NAMALWA (cell line): ENCODE measurements at regions not wholly inside any gene's neighbourhood (a gene's known extent, or its start where the extent isn't known, plus 50 kb on each side); places are given as distances from the start of the nearest gene placed in this dataset.
A peak's percentile ranks its signal among the peaks of the same experiment; 100 is the strongest.

Experiments used
- DNase-seq: peaks from one replicate; pipeline ENCODE4 v3.0.0-alpha.2; 2015; ENCODE audit warnings: low spot score

DNA sequence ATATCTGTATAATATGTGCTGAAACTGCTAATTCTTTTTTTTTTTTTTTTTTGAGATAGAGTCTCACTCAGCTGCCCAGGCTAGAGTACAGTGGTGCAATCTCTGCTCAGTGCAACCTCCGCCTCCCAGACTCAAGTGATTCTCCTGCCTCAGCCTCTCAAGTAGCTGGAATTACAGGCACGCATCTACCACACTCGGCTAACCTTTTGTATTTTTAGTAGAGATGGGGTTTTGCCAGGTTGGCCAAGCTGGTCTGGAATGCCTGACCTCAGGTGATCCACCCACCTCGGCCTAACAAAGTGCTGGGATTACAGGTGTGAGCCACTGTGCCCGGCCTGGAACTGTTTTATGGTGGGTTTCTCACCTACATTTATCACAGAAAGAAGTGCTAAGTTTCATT is 307.8 kb upstream of the STT3B start:
- no peak for DNase-seq

DNA sequence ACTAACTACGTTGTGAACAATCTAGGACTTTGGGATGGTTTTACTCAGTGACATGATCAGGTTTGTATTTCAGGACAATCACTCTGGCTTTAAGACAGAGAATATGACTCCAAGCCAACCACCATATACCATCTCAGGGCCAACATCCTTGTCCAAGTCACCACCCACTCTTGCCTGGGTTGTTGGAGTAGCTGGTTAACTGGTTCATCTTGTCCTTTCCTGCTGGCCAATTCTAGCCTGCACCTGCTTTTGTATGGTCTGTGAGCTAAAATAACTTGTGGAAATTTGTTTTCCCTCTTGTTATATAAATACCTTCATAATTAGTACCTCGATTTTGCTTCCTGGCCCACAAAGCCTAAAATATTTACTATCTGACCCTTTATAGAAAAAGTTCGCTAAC is 306.8 kb upstream of the STT3B start:
- DNase-seq = peak; percentile 33

DNA sequence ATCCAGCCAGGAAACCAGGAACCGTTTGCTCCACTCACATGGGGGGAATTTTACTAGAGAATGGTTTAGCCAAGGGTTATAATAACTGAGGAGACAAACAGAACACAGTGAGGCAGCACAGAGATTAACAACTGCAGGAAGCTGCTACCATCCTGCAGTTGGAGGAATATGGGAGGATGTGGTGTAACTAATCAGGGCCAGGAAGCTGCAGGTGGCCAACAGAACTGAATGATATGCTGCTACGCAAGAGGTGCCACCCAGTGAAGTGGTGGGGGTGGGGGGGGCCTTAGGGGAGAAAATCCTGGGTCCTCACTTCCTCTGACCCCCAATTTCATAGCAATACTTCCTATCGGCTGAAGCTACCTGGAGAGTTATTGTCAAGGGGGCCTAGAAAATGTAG is 306.4 kb upstream of the STT3B start:
- DNase-seq = peak; percentile 79

DNA sequence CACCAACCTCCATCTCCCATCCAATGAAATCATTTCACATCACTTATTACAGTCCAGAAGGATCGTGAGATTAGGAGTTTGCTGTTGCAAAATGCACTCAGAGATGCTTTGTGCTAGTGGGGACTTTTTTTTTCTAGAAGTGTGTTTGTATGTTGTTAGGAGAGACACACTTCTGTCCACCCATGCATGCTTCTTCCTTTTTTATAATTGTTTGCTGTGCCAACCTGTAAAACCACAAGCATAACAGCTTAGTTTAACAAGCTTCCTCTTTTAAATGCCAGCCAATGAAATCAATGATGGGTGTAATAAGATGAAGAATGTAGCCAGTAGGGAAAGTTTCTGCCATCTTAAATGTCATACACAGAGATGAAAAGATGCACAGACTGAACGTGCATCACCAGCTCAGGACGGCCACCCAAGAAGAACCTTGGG is 305.6 kb upstream of the STT3B start:
- DNase-seq = peak; percentile 94

DNA sequence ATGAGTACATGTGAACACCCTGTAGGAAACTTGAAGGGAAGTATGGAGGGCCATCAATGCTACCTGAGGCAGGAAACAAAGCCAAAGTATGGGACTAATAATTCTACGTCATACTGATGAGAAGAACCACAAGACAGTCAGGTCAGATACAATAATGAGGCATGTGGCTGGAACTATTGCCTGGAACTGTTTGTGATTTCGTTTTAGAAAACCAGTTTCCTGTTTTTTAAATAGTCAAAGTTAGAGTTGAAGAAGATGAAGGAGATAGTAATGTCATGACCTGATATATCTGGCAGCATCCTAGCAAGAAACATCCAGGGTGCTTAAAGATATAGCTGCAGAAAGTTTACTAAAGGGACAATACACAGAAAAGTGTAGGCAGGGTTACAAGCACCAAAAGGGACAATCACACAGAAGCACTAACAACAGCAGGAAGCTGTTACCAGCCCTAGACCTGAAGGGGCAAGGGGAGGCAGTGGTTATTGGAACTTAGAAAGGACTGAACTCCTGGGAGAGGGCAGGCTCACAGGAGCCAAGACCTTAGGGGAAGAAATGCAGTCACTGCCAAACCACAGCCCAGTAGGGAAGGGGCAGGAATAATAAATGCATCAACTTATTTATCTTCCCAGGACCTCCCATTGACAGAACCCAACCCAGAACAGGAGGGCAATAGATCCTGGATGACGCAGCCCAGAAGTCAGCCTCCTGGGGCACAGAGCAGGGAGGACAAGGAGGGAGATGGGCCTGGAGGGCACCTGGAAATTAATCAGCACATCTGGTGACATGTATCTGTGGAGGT is 302.1 kb upstream of the STT3B start:
- no peak for DNase-seq

DNA sequence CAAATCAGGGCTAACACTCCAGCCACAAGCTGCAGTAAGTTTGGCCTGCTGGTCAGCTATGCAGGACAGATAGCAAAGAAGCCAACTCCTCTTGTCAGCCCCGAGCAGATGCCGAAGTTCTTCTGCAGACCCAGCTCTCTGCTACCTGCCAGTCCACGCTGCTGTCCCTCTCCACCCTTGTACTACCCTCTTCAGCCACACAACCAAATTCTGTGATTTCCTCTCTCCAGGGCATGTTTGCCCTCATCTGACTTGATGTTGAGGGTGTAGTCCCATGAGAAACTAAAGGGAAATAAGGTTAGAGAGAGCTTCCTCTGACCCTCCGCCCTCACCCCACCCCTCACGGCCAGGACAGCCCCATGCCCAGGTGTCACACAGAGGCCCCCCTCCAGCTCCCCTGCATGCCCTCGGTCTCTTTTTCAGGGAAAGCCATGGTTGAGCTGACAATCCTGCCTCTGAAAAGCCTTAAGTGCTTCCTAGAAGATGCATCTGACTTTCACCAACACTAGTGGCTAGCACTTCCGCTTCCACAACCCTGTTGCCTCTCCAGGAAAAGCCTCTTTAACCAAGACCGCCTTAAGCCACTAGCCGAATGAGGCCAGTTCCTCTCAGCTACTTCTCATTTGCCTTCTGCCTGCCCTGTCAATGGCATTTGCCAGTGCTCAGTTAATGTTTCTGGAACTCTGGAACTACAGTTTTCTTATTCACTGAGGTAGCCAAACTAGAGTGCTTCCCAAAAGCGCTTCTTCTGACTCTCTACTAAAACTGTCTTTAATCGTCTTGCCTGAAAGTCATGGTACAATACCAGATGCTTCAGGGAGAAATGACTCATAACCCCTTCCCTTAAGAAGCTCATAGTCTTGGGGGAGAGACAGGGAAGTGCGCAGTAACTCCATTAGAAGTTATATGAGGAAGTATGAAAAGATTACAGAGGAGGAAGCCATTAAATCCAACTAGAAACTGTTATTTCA is 300.4 kb upstream of the STT3B start:
- no peak for DNase-seq

DNA sequence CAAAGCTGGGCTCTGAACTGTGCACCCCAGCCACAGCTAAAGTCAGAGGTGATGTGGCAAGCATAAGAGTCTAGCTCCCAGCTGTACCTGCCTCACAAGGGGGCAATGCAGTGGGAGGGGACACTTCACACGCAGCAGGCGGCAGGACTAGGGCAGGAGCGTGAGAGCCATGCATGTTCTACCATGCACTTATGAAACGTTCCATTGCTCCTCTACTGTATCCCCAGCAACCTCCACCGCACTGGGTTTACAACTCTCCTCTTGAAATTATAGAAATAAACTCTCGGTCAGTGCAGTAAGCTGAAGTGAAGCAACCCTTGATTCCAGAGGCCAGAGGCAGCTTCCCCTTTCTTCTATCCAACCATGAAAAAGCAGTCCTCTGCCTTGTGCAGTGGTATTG is 298.6 kb upstream of the STT3B start:
- DNase-seq = no peak

DNA sequence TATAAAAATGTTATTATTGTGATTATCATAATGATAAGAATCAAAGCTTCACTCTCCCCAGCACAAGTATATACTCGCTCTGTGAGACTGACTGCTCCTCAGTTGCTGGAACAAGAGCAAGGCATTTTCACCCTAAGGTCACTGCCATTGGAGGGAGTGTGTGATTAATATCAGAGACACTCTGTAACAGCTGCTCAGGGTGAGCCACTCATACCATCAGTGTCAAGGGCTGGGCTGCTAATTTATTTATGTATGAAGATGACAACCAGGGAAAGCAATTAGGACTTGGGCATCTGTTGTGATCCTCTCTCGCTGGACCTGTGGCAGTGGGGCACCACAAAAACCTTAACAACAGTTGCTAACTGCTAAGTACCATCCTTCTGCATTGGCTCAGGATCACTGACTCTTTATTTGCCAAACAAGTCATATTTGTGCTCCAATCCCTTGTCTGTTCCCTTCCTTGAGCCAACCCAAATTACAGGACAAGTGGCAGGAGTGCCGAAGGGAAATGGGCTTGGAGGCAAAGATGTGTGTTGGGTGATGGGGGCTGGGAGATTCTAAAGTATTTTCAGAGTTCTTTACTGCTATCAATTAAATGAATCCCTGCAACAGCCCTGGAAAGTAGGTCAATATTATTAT is 297.5 kb upstream of the STT3B start:
- no peak for DNase-seq

DNA sequence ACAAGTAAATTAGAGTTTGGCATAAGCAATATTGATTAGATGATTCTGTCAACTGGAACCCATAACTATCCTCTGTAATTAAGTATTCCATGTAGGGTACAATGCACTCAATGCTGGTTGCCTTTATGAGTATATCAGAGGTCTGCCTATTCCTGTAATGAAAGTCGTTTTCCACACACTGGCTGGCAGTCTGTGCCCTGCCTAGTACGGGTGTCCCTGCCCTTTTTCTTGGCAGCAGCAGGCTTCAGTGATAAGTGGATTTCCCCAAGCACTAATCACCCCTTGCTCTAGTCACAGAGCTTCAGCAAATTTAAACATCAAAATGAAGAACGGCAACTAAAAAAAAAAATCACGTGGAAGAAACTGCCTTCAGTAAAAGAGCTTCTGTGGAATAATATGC is 294.8 kb upstream of the STT3B start:
- no peak for DNase-seq

DNA sequence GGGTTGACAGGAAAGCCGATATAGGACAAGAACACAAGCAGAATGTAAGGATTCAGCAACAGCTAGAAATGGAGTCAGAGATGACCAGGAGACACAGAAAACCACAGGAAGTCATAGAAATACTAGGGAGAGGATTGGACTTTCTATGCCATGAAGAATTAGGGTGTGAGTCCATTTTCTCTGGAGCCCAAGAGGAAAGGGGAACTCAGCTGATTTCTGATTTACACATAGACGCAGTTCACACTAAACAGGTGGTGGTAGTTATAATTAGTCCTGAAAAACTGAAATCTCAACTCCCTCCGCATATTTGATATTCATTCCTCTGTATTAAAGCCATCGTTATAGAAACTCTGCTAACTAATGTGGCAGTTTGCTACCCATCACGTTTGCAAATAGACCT is 292.7 kb upstream of the STT3B start:
- DNase-seq = no peak

DNA sequence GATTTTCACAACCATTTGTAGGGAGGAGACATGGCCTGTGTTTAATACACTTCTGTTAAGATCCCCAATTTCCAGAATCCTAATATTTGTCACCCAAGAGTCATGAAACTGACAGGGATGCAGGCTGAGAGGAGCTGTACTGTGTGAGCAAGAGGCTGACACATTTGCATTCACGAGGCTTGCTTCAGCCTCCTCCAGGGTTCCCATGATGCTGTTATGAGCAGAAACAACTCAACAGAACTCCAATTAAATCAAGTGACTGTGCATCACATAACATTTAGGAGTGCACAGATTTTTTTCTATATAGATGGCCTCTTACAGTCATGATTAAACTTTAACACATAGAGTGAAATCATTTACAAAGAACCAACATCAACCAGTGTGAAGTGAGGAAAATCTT is 292.3 kb upstream of the STT3B start:
- DNase-seq = no peak

DNA sequence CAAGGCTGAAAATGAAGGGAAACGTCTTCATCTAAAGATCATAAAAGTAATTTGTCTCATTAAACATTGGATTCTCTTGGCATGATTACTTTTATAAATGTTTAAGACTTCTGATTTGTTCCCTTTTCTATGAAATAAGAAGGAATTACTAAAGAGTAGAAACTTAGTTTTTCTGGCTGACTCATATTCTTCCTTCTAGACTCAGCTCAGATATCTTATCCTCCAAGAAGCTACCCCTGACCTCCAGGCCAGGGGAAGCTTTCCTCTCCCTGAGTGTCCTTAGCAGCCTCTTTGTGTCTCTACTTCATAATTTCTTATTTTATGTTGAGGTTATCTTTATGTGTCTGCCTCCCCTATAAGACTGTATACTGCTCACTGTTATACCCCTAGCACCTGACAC is 291.9 kb upstream of the STT3B start:
- DNase-seq = no peak

DNA sequence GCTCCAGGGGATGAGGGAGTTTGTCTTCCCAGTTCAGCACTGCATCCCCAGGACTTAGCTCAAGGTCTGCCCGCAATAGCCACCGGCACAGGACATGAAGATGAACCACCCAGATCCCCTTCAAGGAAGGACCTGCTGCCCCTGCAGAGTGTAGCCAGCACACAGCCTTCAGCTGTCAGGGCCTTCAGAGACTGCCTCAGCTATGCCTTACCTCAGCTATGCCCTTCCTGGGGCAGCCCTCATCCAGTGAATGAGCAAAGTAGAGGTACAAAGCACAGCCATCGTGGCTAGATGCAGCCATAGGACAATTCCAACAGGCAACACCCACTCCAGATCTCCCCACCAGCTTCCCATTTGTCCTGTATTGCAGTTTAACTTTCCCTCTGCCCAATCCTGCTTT is 291.2 kb upstream of the STT3B start:
- DNase-seq = no peak

DNA sequence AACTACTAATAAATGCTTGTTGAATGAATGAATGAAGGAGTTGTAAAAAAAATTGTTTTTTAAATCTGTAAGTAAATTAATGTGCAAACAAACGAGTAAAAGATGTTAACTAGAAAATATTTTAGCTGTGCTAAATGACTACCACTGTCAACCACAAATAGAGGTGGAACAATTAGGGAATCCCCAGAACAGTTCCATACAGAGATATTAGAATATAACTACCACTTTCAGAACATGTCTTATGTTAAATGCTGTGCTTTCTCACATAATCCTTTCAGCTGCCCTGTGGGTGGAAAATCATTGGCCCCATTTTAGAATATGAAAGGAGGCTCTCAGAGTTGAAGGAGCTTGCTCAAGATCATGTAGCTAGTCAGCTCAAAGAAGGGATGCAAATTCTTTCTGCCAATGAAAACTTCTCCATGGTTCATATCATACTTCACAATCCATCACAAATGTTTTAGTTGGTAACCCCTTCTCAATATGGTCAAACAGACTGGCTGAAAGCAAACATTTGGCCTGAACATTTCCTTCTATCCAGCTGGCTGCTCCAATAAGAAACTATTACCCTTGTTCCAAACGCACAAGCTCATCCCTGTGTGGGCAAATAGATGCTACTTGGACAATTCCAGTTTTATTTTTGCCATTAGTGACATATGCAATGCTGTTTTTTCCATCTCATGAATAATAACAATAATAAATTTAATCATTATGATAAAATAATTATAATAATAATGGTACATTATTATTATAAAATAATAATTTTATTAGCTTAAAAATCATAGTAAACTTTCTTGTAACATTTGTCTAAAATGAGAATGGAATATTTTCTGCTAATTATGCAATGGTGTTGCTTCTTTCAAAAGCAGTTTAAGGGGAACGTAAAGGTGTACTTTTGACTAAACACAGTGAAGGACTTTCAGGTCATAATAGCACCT is 290.4 kb upstream of the STT3B start:
- no peak for DNase-seq

DNA sequence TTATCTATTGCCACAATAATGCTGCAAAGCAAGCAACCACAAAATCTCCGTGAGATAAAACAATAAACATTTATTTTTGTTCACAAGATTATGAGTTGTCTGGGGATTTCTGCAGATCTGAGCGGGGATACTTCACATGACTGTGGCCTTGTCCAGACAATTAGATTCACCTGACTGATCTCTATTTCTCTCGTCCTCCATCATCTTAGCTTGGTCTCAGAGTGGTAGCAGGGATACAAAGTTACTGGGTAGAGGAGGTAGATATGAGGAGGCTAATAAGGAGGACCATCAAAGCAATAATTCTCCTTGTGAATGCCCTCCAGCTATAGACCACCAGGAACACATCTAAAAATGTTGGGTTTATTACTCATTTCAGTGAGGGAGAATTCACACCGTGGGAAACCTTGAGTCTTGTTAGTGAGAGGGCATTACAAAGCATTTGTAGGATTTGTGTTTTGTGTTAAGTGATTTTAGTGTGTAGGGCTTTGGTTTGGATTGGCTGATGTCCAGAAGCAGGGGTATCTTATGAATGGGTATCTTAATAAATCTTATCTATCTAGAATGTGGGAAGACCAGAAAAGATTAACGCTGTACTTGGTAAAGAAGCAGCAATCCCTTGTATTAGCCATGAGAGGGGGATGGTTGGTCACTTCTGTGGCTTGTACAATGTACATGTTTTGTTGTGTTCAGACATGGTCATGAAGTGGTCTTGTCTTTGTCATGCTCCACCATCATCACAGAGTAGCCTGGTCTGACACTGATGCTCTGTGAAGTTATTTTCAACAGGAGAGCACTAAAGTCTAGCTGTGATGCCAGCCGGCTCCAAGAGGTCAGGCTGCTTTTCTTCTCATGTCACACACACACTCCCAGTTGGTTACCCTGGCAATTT is 287.6 kb upstream of the STT3B start:
- DNase-seq = no peak

DNA sequence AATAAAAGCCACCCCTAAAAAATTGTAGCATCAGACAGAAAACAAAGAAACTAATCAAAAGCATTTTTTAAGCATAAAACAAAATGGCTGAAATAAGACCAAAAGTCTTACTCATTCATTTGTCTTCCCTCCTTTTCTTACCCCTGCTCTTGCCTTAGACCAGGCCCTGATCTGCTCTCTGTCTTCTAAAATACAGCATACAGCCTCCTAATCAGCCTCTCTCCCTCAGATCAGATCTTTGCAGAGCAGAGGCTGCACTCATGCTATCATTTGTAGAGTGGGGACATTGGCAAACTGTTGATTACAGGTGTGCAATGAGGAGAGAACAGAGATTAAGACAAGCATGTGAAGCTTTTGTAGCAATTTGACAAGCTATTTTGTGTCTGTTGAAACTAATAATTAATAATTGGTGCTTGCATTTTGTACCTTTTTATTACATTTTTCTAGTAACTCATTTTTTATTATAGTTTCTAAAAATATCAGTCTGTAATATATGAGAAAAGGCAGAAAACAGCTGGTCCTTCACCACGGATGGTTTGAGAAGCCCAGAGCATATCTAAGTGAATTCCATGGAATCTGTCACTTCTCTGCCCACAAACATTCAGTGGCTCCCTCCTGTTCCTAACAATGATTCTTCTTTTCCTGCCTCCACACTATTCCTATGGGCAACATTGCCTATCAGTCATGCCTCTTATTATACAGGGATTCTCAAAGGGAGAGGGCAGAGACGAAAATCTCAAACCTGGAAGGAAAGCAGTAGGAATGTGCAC is 286.2 kb upstream of the STT3B start:
- DNase-seq = no peak

DNA sequence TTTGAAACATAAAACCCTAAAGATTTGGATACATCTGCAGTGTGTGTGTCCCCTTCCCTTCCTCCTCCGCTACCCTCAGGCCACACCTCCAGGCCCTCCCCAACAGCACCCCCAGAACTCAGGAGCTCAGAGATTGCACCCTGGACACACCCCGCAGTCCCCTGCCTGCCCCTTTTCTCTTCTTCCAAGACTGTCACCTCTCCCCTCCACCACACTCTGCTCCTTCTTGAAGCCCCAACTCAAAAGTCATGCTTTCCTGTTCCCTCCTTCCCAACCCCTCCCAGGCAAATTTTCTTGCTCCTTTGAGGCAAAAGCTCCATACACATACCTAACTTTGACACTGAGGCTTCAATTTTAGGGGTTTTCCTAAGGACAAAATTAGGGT is 285.7 kb upstream of the STT3B start:
- no peak for DNase-seq

DNA sequence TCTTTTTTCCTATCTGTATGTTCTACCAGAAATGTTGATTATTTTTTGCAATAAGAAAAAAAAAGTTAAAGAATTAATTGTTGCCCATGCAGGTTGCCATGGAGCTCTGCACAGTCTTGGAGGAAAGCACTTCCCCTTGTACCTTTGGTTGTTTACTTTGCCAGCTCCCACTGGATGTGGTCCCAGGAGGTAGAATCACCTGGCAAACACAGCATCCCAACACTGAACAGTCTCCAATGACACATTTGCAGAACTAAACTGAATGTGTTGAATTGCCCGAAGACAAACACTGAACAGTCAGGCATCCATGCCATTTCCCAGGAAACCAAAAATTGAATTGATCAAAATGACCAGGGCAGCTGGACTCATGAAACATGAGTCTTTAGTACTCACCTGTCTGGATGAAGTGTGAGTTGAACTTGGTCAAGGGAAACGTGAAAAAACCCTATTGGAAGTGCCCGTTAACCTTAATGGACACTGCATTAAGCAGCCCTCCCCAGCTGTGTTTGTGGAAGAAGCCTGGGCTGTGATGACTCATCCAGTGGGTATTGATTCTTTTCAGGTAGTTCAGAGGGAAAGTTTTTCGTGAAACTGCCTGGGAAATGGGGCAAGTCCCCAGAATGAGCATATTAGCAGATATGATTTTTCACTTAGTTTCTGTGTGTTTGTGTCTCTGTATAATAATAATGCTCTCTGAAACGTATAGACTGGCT is 284.7 kb upstream of the STT3B start:
- no peak for DNase-seq

DNA sequence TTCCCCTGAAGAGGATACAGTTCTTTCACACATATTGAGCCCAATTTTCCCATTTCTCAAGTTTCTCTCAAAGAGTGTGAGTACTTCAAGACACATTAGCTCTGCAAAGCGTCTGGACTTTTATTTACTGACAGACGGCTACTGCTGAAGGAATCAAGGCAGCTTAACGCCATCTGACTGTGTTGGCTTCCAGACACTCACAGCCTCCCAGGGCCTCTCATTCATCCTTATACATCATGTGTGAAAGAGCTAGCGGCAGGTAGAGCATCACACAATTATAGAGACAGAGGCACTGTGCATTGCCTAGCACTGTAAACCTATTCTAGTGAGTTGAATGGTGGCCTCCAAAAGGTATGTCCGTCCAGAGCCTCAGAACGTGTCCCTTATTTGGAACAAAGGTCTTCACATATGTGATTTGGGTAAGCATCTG is 284.1 kb upstream of the STT3B start:
- DNase-seq = no peak
